Kidney (tissue), 13 donors: ENCODE measurements at regions not wholly inside any gene's neighbourhood (a gene's known extent, or its start where the extent isn't known, plus 50 kb on each side); places are given as distances from the start of the nearest gene placed in this dataset.
"Not testable (repeated sequence)": the region's sequence is repeated elsewhere in the genome, so short reads cannot be mapped to it uniquely, and the experiment has no call there.

Experiments
- DNase-seq, 5 donors: peaks; one replicate each; pipeline ENCODE4 v3.0.0-alpha.2; 2013 to 2020
- FAIRE-seq: peaks from 2 replicates; lab custom pipeline; 2012; peaks lifted over from hg19 to GRCh38; lab: Jason Lieb, UNC
- H3K27ac ChIP-seq, 2 donors: one replicate each; pipeline ENCODE4 v1.7.0; 2013; ENCODE audit warnings: low read depth in 2 of 2, low read length in 2 of 2, inconsistent platforms in 1 of 2
- H3K27me3 ChIP-seq: one replicate; pipeline ENCODE4 v1.7.1; 2013; ENCODE audit warnings: low read length, inconsistent platforms; ENCODE audit not compliant: control insufficient read depth, insufficient read depth
- H3K36me3 ChIP-seq, 3 donors: one replicate each; pipeline versions ENCODE4 v1.7.0 to v1.7.1; 2013; ENCODE audit warnings: low read length in 3 of 3, control low read depth in 1 of 3, inconsistent platforms in 1 of 3; ENCODE audit not compliant: insufficient read depth in 3 of 3, control insufficient read depth in 2 of 3
- H3K4me1 ChIP-seq, 3 donors: one replicate each; pipeline versions ENCODE4 v1.7.0 to v1.7.1; 2013; ENCODE audit warnings: low read length in 3 of 3, inconsistent platforms in 1 of 3, low read depth in 1 of 3; ENCODE audit not compliant: control insufficient read depth in 2 of 3, insufficient read depth in 2 of 3
- H3K4me3 ChIP-seq, 3 donors: one replicate each; pipeline versions ENCODE4 v1.7.0 to v1.8.1; 2013; ENCODE audit warnings: low read length in 3 of 3, control low read depth in 1 of 3, inconsistent platforms in 1 of 3
- H3K9ac ChIP-seq, 3 donors: one replicate each; pipeline versions ENCODE4 v1.7.0 to v1.7.1; 2013; ENCODE audit warnings: low read length in 3 of 3, control low read depth in 1 of 3, inconsistent platforms in 1 of 3
- H3K9me3 ChIP-seq, 3 donors: one replicate each; pipeline versions ENCODE4 v1.7.0 to v1.7.1; 2013; ENCODE audit warnings: low read length in 3 of 3, control low read depth in 1 of 3, inconsistent platforms in 1 of 3; ENCODE audit not compliant: control insufficient read depth in 2 of 3, insufficient read depth in 1 of 3
- CTCF ChIP-seq: IDR thresholded peaks from 3 replicates; pipeline ENCODE4 v1.5.1; 2012; ENCODE audit warnings: mild to moderate bottlenecking, moderate library complexity, borderline replicate concordance; ENCODE audit not compliant: insufficient read depth; ENCODE audit errors: extremely low read depth
- intact Hi-C: fragments of 100-400 bp; cut with DNase I; formaldehyde crosslinking; loops from one replicate; pipeline ENCODE4 v1.11.1; 2022
- donor health status: control.
- donor health status: control.
- donor health status: control.
- donor health status: control.
- donor health status: control.
- donor health status: DM: yes; HTN: yes; CAD: no.
- donor health status: Normal renal cell carcinoma (clear cell type).

GRCh38 chr11:38835966-38836365 is 2237.9 kb upstream of the RAG2 start:
- no peak for TF ChIP-seq CTCF
- Histone ChIP-seq H3K9ac (no peak overlapping the region), H3K4me3 (no peak overlapping the region), H3K9me3 (no peaks in the 10 kb centered on the region), H3K4me1 (no peaks in the 10 kb centered on the region), H3K27me3 (no peaks in the 10 kb centered on the region), H3K36me3 (no peaks in the 10 kb centered on the region), H3K27ac (no peak overlapping the region)
- intact Hi-C loops: no loop called here
- FAIRE-seq (no peak), DNase-seq (no peak)

GRCh38 chr11:38824573-38824972 is 2226.5 kb upstream of the RAG2 start:
- no peak for FAIRE-seq
- Histone ChIP-seq H3K27ac (no peak overlapping the region), H3K9me3 (peaks cover 0 to 5% (median 1%) of the 10 kb centered on the region in 3 donors), H3K4me1 (no peaks in the 10 kb centered on the region), H3K9ac (no peak overlapping the region), H3K4me3 (no peak overlapping the region), H3K36me3 (no peaks in the 10 kb centered on the region), H3K27me3 (no peaks in the 10 kb centered on the region)
- peak in 1 of 5 donors; percentile 2 for DNase-seq
- TF ChIP-seq CTCF: no peak
- intact Hi-C loops: no loop called here

- H3K4me1 ChIP-seq, H3K27ac ChIP-seq, FAIRE-seq, H3K9ac ChIP-seq, intact Hi-C loops, H3K27me3 ChIP-seq, H3K36me3 ChIP-seq, H3K4me3 ChIP-seq, H3K9me3 ChIP-seq: not testable (repeated sequence)
- DNase-seq: peak in 1 of 5 donors; percentile 37
Observed at GRCh38 chr11:38821786-38822185, 2223.8 kb upstream of the RAG2 start.

GRCh38 chr11:38819981-38820380 is 2221.9 kb upstream of the RAG2 start:
- Histone ChIP-seq H3K4me3 (no peak overlapping the region), H3K9ac (no peak overlapping the region), H3K4me1 (no peaks in the 10 kb centered on the region), H3K9me3 (no peaks in the 10 kb centered on the region), H3K36me3 (no peaks in the 10 kb centered on the region), H3K27ac (no peak overlapping the region), H3K27me3 (no peaks in the 10 kb centered on the region)
- no peak for FAIRE-seq
- no peak for DNase-seq
- TF ChIP-seq CTCF: no peak
- intact Hi-C loops: no loop called here
